HL-60/S4 treated with retinoic acid at 250 ng/mL for 4 days and 3 days (cell line): ENCODE measurements at regions not wholly inside any gene's neighbourhood (a gene's known extent, or its start where the extent isn't known, plus 50 kb on each side); places are given as distances from the start of the nearest gene placed in this dataset.
"Not testable (repeated sequence)": the region's sequence is repeated elsewhere in the genome, so short reads cannot be mapped to it uniquely, and the experiment has no call there.

Experiments
- in situ Hi-C: fragments of 300-500 bp; cut with MboI; formaldehyde crosslinking; loops from 2 replicates; pipeline ENCODE4 v1.7.0; 2022; ENCODE audit warnings: low sequenced_read_pairs

GRCh38 chr6:168865522-168865921 is 388.1 kb downstream of the THBS2 start:
- in situ Hi-C loops: no loop called here

DNA sequence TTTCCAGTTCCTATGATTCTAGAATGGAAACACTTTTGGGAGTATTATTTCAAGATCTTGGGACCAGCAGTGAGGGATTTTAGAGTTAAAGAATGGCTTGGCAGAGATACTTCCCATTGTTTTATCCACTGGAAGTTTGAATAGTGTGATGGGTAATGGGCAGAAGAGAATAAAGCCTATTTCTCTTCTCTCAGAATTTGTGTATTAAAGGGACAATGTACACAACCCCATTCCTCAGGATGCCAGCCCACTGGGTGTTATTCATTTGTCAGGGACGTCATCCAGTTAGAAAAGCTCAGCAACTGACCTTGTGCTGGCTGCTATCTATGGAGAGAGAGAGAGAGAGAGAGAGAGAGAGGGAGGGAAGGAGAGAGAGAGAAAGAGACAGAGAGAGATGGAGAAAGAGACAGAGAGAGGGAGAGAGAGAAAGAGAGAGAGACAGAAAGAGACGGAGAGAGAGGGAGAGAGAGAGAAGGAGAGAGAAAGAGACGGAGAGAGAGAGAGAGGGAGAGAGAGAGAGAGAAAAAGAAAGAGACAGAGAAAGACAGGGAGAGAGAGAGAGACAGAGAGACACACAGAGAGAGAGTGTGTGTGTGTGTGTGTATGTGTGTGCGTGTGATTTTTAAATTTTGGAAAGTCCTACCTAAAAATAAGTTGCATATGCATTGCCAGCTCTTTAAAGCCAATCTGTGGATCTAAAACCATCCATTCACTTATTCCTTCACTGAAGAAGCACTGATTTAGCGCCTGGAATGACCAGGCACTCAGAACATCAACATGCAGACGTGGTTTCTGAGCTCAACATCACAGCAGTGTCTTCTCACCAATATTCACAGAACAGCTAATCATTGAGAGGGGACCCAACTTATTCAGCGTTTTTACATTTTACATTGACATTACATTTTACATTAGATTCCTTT is 388.8 kb downstream of the THBS2 start:
- in situ Hi-C loops: no loop called here

GRCh38 chr6:168863467-168863866 is 390.2 kb downstream of the THBS2 start:
- in situ Hi-C loops: no loop called here

DNA sequence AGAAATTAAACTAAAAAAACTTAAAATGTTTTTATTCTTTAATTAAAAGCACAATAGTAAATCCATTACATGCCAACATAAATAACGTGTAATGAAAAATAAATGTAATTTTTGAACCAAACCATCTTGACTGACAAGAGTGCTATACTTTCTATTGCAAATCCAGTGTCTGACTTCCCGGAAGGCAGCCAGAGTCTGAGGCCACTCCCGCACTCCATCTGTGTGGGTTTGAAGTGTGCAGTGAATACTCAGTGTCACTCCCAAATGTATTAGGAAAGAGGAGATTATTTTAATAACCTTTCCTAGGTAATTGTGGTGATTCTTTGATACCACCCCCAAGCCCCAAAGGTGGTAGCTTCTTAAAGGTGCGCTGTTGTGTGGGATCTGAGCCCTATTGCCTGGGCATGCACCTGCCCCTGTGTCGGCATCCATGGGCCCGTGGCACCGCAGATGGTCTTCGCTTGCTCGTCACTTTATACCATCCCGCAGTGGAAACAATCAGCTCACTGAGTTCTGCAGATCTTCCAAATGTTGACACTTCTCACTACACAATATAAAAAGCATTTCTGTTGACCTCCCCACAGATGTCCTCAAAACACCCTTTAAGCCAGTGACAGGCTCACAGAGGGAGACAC is 391.2 kb downstream of the THBS2 start:
- in situ Hi-C loops: no loop called here

DNA sequence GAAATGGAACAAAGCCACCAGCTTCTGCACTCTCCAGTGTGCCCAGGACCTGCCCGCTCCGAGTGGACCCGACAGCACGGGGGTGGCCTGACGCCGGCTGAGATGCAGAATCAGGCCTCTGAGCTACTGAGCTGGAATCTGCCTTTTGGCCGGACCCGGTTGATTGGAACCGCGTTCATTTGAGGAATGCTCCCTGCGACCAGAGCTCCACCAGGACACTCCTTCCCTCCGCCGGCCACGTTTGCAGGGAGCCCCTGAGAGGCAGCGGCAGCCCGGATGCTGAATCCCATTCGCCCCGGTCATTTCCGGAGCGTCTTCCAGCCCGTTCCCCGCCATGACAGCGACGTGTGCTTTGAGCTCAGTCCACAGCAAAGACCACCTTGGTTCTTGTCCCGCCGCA is 392.7 kb downstream of the THBS2 start:
- in situ Hi-C loops: no loop called here

DNA sequence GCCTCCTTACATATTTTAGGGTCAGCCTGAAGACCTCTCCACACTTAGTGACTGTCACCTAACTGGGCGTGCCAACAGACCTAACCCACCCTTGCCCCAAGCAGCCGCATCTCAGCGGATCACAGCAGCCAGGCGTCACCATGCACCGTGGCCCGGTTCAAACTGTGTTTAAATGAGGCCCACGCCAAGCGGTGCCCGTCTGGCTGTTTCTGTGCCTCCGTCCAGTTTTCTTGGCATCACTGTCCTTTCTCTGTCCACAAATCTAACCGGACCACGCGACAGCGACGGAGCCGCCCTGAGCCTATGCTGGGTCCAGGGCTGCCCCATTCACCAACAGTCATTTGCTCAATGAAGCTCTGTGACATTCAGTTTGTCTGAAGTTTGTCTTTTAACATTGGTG is 393.3 kb downstream of the THBS2 start:
- in situ Hi-C loops: no loop called here

- in situ Hi-C loops: no loop called here
These were observed 394.7 kb downstream of the THBS2 start for GRCh38 chr6:168858926-168859325.

GRCh38 chr6:168856914-168857313 is 396.7 kb downstream of the THBS2 start:
- in situ Hi-C loops: no loop called here

GRCh38 chr6:168852376-168852884 is 401.2 kb downstream of the THBS2 start:
- in situ Hi-C loops: no loop called here

GRCh38 chr6:168851460-168852375 is 401.9 kb downstream of the THBS2 start:
- in situ Hi-C loops: no loop called here

DNA sequence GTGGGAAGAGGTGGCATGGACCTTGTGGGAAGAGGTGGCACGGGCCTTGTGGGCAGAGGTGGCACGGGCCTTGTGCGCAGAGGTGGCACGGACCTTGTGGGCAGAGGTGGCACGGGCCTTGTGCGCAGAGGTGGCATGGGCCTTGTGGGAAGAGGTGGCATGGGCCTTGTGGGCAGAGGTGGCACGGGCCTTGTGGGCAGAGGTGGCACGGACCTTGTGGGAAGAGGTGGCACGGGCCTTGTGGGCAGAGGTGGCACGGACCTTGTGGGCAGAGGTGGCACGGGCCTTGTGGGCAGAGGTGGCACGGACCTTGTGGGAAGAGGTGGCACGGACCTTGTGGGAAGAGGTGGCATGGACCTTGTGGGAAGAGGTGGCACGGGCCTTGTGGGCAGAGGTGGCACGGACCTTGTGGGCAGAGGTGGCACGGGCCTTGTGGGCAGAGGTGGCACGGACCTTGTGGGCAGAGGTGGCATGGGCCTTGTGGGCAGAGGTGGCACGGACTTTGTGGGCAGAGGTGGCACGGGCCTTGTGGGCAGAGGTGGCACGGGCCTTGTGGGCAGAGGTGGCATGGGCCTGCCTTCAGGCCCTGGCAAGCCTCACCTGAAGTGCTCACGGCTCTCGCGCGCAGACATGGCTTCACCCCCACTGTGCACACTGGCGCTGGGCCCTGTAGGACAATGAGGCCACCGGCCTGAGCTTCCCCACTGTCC is 403.5 kb downstream of the THBS2 start:
- in situ Hi-C loops: not testable (repeated sequence)

- in situ Hi-C loops: no loop called here
These were observed 404.2 kb downstream of the THBS2 start for GRCh38 chr6:168849459-168849858.

DNA sequence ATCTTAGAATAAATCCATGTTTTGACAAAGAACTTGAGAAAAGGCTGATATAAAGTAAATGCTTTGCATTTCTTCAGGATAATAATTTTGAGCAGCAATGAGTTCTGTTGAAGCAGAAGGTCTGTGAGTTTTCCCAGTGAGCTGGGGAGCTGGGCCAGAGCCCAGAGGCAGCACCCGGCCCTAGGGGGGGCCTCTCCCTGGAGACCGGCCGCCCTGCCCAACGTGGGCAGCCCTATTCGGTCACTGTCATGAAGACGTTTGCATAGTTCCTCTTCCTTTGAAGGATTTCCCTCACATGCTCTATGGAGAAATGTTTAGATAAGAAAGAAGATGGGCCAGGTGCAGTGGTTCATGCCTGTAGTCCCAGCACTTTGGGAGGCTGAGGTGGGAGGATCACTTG is 404.8 kb downstream of the THBS2 start:
- in situ Hi-C loops: no loop called here

DNA sequence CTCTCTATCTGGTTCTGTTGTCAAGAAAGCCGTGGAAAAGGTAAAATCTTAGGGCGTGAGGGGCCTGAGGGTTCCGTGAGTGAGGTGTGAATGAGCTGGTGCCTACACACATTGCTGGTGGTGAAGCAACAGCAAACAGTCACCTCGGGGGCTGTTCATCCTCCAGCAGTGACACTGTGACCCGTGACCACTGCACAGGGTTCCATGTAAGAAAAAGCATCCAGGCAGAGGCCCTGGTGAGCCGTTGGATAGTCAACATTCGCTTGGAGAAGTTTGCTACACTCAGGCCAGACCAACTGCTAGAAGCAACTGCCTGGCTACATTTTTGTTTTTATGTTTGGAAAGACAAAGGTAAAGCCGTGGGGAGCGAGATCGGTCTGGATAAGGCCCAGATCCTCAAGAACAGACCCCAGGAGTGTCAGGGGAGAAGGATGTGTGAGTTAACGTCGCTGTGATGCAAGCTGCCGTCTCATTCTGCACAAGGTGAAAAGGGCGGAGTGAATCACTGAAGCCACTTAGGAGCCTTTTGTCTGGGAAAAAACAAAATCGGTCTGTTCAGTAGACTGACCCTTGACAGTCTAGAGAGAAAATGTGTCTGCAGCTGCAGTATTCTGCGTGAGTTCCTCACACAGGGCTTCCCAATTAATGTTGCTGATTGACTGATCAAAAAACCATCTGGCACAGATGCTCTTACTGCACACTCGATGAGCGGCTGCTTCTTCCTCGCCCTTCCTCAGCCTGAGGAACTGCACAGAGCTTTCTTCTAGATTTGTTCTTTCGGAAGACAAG is 404.0 kb downstream of the SMOC2 start:
- in situ Hi-C loops: no loop called here

- in situ Hi-C loops: not testable (repeated sequence)
These were observed 401.7 kb downstream of the SMOC2 start for GRCh38 chr6:168842632-168843212.

DNA sequence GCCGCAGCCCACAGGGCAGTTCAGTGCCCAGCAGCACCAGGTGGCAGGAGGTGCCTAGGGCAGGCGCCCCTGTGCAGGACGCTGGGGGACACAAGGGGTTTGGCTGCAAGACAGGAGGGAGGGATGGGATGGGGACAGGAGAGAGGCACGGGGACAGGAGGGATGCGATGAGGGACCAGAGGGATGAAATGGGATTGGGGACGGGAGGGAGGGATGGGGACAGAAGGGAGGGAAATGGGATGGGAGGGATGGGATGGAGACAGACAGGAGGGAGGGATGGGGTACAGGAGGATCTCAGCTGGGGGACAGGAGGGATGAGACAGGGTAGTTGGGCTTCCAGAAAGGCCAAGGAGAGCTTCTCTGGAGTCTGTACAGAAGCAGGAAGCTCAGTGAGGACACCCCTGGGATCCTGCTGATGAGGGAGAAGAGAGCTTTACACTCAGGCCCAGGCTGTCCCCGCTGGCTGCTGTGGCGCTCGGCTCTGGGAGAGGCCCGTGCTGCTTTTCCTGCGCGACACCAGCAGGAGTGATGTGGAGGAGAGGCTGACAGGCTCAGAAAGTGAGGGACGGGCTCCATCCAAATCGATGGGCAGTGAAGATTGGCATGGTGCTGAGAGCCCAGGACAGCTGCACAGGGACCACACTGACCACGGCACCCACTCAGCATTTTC is 400.8 kb downstream of the SMOC2 start:
- in situ Hi-C loops: no loop called here

DNA sequence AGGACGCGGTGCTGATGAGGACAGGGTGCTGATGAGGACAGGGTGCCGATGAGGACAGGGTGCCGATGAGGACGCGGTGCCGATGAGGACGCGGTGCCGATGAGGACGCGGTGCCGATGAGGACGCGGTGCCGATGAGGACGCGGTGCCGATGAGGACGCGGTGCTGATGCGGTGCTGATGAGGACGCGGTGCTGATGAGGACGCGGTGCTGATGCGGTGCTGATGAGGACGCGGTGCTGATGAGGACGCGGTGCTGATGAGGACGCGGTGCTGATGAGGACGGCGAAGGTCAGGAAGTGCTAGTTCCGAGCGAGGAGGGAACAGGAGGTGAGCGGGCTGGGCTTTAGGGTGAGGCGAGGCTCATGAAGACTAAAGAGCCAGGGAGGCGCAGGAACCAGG is 399.9 kb downstream of the SMOC2 start:
- in situ Hi-C loops: not testable (repeated sequence)

DNA sequence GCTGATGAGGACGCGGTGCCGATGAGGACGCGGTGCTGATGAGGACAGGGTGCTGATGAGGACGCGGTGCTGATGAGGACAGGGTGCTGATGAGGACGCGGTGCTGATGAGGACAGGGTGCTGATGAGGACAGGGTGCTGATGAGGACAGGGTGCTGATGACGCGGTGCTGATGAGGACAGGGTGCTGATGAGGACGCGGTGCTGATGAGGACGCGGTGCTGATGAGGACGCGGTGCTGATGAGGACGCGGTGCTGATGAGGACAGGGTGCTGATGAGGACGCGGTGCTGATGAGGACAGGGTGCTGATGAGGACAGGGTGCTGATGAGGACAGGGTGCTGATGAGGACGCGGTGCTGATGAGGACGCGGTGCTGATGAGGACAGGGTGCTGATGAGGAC is 399.3 kb downstream of the SMOC2 start:
- in situ Hi-C loops: not testable (repeated sequence)

DNA sequence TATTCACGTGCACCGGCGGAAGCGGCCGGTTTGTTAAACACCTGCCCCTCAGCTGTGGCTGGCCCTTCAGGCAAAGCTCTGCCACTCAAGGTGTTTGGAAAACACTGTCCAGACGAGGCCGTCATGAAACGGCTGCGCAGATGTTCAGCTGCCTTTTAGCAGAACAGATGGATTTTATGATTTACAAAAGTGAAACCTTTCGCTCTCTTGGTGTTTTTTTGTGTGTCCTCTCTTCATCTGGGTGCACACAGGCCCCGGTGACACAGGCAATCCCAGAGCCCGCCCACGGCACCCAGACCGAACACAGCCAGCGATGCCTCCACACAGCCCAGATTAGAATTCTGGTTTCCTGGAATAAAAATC is 397.0 kb downstream of the SMOC2 start:
- in situ Hi-C loops: no loop called here
